NCI-H1417 treated with DMSO at 0.1 percent for 48 hours (cell line): ENCODE measurements at regions not wholly inside any gene's neighbourhood (a gene's known extent, or its start where the extent isn't known, plus 50 kb on each side); places are given as distances from the start of the nearest gene placed in this dataset.

Experiments used
- DNase-seq: peaks from one replicate; lab custom pipeline; 2025; lab: John Stamatoyannopoulos, UW

- DNase-seq = no peak
Observed at GRCh38 chr13:81671064-81671463, 1330.1 kb upstream of the SPRY2 start.

- no peak for DNase-seq
Observed at GRCh38 chr13:81670048-81670447, 1329.1 kb upstream of the SPRY2 start.

- no peak for DNase-seq
Observed at GRCh38 chr13:81664872-81665271, 1323.9 kb upstream of the SPRY2 start.

- peak; percentile 14 for DNase-seq
Observed at GRCh38 chr13:81659984-81660383, 1319.1 kb upstream of the SPRY2 start.

- no peak for DNase-seq
Observed at GRCh38 chr13:81658598-81659370, 1317.9 kb upstream of the SPRY2 start.

GRCh38 chr13:81639984-81640582, 1299.2 kb upstream of the SPRY2 start:
- no peak for DNase-seq

GRCh38 chr13:81637457-81637856, 1296.5 kb upstream of the SPRY2 start:
- DNase-seq = peak; percentile 26

GRCh38 chr13:81636120-81636519, 1295.2 kb upstream of the SPRY2 start:
- DNase-seq = no peak

- DNase-seq = no peak
Observed at GRCh38 chr13:81615031-81615430, 1274.1 kb upstream of the SPRY2 start.

GRCh38 chr13:81610644-81611043, 1269.7 kb upstream of the SPRY2 start:
- no peak for DNase-seq

GRCh38 chr13:81609335-81609734, 1268.4 kb upstream of the SPRY2 start:
- DNase-seq = no peak

GRCh38 chr13:81606074-81606473, 1265.1 kb upstream of the SPRY2 start:
- no peak for DNase-seq

GRCh38 chr13:81602241-81602640, 1261.3 kb upstream of the SPRY2 start:
- DNase-seq = no peak

- no peak for DNase-seq
Observed at GRCh38 chr13:81597101-81597500, 1256.2 kb upstream of the SPRY2 start.

- DNase-seq = no peak
Observed at GRCh38 chr13:81596224-81596753, 1255.4 kb upstream of the SPRY2 start.

- DNase-seq = no peak
Observed at GRCh38 chr13:81591528-81592220, 1250.7 kb upstream of the SPRY2 start.

GRCh38 chr13:81582381-81582780, 1241.5 kb upstream of the SPRY2 start:
- DNase-seq = no peak

GRCh38 chr13:81577601-81578195, 1236.8 kb upstream of the SPRY2 start:
- no peak for DNase-seq

- no peak for DNase-seq
Observed at GRCh38 chr13:81568824-81569223, 1227.9 kb upstream of the SPRY2 start.

GRCh38 chr13:81565849-81566248, 1224.9 kb upstream of the SPRY2 start:
- DNase-seq = no peak

- DNase-seq = no peak
Observed at GRCh38 chr13:81563091-81563490, 1222.2 kb upstream of the SPRY2 start.

GRCh38 chr13:81562598-81562997, 1221.7 kb upstream of the SPRY2 start:
- DNase-seq = no peak

GRCh38 chr13:81551036-81551435, 1210.1 kb upstream of the SPRY2 start:
- DNase-seq = no peak
